ENCODE measurements at regions not wholly inside any gene's neighbourhood (a gene's known extent, or its start where the extent isn't known, plus 50 kb on each side); places are given as distances from the start of the nearest gene placed in this dataset.
A peak's percentile ranks its signal among the peaks of the same experiment; 100 is the strongest.
"Not testable (repeated sequence)": the region's sequence is repeated elsewhere in the genome, so short reads cannot be mapped to it uniquely, and the experiment has no call there.

DNA sequence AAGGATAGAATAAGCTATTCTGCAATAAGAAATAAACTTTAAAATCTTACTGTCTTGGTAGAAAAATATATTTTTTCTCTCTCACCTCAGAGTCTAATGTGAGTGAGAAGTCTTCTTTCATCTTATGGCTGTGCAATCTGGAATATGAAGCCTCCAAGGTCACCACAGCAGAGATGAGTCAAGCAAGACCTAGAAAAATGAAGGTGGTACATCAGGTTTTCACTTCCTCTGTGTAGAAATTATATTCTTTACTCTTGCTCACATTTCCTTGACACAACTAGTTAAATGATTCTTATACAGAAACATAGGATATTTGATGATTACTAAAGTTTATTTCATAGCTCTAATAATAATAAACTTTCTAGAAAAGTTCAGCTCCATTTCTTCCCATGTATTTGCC is 211.4 kb downstream of the CXXC4 start:
- Histone ChIP-seq H3K4me3 (no peak overlapping the region), H3K4me1 (replicated peaks in 1 of 2) (no peaks in the 10 kb centered on the region), H3K27ac (no peak overlapping the region)
- ATAC-seq (replicated peaks in 6 of 8) = no peak
- in situ Hi-C loops (cut with MboI; ENCODE audit: low pct_unique_long_range_greater_than_20kb in 2 of 9, low sequenced_read_pairs in 9 of 9, unreplicated experiment in 9 of 9) = no loop called here

DNA sequence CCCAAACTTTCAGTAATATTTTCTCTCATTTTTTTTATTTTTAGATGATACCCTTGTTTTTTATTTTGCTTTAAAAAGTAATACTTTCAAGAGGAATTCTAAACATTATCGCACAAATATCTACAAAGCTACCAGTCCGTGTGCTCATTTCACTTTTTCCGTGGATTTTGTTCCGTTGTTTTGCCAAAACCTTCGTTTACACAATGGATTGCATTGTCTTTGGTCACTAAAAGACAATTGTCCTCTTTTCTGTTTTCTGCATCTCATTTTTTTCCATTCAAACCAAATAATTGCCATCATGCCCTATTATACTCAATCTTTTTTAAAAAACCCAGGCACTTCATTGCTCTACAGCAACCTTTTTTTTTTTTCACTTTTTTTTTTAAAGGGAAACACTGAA is 214.9 kb downstream of the CXXC4 start:
- Histone ChIP-seq H3K4me1 (replicated peaks in 1 of 2) (no peaks in the 10 kb centered on the region), H3K4me3 (no peak overlapping the region), H3K27ac (no peak overlapping the region)
- 1 to 96% (median 74%) methylated on average over 4 to 5 of the region's 5 CpGs for WGBS, 10 experiments
- no peak for ATAC-seq (replicated peaks in 6 of 8)
- in situ Hi-C loops (cut with MboI; ENCODE audit: low pct_unique_long_range_greater_than_20kb in 2 of 9, low sequenced_read_pairs in 9 of 9, unreplicated experiment in 9 of 9) = no loop called here

DNA sequence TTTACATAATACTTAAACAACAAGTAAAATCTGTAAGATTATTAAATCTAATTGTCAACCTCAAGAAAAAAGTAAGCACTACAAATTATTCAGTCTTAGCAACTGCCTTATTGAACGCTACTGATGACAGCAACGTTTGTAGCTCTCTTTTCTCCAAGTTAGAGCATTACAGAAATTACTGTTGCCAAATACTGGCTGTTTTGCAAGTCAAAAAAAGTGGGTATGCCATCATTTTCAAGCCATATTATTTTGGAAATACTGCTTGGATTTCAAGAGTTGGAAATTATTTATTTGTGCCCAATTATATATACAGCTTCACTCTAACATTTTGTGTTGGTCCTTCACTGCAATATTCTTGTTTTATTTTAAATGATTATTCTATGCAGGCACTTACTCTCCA is 221.7 kb downstream of the CXXC4 start:
- Histone ChIP-seq H3K27ac (no peak overlapping the region), H3K4me1 (replicated peaks in 1 of 2) (no peaks in the 10 kb centered on the region), H3K4me3 (no peak overlapping the region)
- WGBS, 10 experiments = 0 to 100% (median 42%) methylated on average over 2 of the region's 2 CpGs; no CpG with 5 or more reads in 2 of the 10 experiments
- in situ Hi-C loops (cut with MboI; ENCODE audit: low pct_unique_long_range_greater_than_20kb in 2 of 9, low sequenced_read_pairs in 9 of 9, unreplicated experiment in 9 of 9) = no loop called here
- ATAC-seq (replicated peaks in 6 of 8) = no peak

DNA sequence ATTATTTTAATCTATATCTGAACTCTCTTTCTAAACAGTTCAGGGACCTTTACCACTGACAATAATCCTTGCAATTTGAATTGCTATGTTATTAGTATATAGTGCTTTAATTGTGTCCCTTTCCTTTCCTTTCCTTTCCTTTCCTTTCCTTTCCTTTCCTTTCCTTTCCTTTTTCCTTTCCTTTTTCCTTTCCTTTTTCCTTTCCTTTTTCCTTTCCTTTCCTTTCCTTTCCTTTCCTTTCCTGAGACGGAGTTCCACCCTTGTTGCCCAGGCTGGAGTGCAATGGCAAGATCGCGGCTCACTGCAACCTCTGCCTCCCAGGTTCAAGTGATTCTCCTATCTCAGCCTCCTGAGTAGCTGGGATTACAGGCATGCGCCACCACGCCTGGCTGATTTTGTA is 225.1 kb downstream of the CXXC4 start:
- in situ Hi-C loops (cut with MboI; ENCODE audit: low pct_unique_long_range_greater_than_20kb in 2 of 9, low sequenced_read_pairs in 9 of 9, unreplicated experiment in 9 of 9); H3K27ac ChIP-seq; H3K4me3 ChIP-seq; H3K4me1 ChIP-seq (replicated peaks in 1 of 2); ATAC-seq (replicated peaks in 6 of 8): not testable (repeated sequence)
- WGBS, 10 experiments = 0 to 100% (median 88%) methylated on average over 1 to 5 of the region's 5 CpGs; no CpG with 5 or more reads in 6 of the 10 experiments

DNA sequence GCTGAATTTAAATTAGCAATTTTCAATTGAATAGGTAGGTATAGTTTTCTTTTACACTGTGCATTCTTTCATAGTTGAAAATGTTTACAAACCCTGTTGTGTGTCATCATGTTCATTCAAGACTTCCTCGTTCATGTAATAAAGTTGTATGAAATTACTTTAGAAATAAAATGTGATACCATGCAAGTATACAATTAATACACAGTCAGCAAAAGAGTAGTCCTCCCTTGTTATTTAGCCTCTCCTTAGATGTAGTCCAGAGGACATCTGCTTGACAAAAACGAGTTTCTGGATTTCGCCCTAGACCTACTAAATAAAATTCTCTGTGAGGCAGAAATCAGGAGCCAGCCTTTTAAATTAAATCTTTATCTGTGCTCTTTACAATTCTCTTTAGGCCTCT is 231.6 kb downstream of the CXXC4 start:
- Histone ChIP-seq H3K27ac (no peak overlapping the region), H3K4me3 (no peak overlapping the region), H3K4me1 (replicated peaks in 1 of 2) (no peaks in the 10 kb centered on the region)
- in situ Hi-C loops (cut with MboI; ENCODE audit: low pct_unique_long_range_greater_than_20kb in 2 of 9, low sequenced_read_pairs in 9 of 9, unreplicated experiment in 9 of 9) = no loop called here
- no peak for ATAC-seq (replicated peaks in 6 of 8)
- 0 to 100% (median 70%) methylated on average over 1 to 3 of the region's 3 CpGs; no CpG with 5 or more reads in 1 of the 10 experiments for WGBS, 10 experiments

DNA sequence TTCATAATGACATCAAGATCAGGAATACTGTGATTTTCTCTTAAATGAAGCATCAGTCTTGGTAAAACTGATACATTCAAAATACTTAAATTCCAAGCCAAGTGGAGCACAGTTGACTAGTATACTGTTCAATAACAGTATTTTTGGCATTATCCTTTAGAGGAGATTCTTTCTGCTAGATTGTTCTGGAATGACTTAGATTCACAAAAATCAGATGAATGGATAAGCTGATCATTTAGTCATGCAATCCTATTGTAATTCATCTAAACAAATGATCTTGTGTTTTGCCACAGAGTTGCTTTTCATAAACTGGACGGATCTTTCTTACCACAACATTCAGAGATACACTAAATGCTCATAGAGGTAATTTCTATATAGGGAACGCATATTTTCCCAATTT is 232.0 kb downstream of the CXXC4 start:
- in situ Hi-C loops (cut with MboI; ENCODE audit: low pct_unique_long_range_greater_than_20kb in 2 of 9, low sequenced_read_pairs in 9 of 9, unreplicated experiment in 9 of 9) = no loop called here
- no peak overlapping the region for H3K27ac ChIP-seq
- H3K4me1 ChIP-seq (replicated peaks in 1 of 2) = no peaks in the 10 kb centered on the region
- ATAC-seq (replicated peaks in 6 of 8) = no peak
- 0 to 100% (median 64%) methylated on average over 2 of the region's 2 CpGs for WGBS, 10 experiments
- no peak overlapping the region for H3K4me3 ChIP-seq

DNA sequence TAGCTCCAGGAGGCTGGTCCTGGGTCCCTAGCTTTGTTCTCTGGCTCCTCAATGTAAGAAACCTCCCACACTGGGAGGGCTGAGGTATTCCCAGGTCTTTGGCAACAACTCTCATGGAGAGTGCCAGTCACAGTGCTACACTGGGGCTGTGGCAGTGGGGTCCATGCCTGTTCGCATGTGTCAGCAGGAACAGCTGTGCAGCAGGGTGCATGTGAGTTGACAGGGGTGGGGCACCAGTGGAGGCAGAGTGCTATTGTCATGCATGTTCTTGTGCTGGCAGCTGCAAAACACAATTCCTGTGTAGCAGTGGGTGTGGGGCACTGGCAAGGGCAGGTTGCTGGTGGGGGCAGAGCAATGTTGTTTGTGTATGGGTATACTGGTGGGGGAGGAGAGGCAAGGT is 246.0 kb downstream of the CXXC4 start:
- in situ Hi-C loops (cut with MboI; ENCODE audit: low pct_unique_long_range_greater_than_20kb in 2 of 9, low sequenced_read_pairs in 9 of 9, unreplicated experiment in 9 of 9) = no loop called here
- Histone ChIP-seq H3K4me1 (replicated peaks in 1 of 2) (no peaks in the 10 kb centered on the region), H3K4me3 (no peak overlapping the region), H3K27ac (no peak overlapping the region)
- WGBS, 10 experiments = 0 to 80% (median 80%) methylated on average over 1 of the region's 1 CpG; no CpG with 5 or more reads in 7 of the 10 experiments
- ATAC-seq (replicated peaks in 6 of 8) = no peak

DNA sequence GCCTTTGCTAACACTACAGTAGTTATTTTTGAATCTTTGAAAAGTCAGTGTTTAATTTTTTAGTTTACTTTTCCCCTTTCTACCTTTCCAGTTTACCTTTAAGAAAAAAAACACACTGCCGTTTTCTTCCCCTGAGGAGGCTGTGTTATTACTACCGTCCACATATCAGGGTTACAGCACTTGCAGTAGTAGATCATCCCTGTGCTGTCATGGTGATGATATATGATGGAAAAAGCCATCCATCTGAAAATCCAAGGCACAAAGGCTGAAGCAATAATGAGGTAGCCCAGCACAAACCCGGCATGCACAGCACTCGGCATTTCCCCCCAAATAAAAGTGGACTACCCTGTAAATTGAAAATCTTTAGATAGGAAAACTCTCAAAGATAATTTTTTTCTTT is 258.7 kb downstream of the CXXC4 start:
- in situ Hi-C loops (cut with MboI; ENCODE audit: low pct_unique_long_range_greater_than_20kb in 2 of 9, low sequenced_read_pairs in 9 of 9, unreplicated experiment in 9 of 9) = no loop called here
- ATAC-seq (replicated peaks in 6 of 8) = peak in 5 of 8 experiments; percentile 90 to 99 (median 96)
- 0 to 85% (median 5%) methylated on average over 2 to 4 of the region's 4 CpGs; no CpG with 5 or more reads in 1 of the 10 experiments for WGBS, 10 experiments
- Histone ChIP-seq H3K4me3 (no peak overlapping the region), H3K27ac (peak overlapping the region in 1 of 2 donors; percentile 21), H3K4me1 (replicated peaks in 1 of 2) (peaks cover 0 to 22% of the 10 kb centered on the region in 2 donors)

DNA sequence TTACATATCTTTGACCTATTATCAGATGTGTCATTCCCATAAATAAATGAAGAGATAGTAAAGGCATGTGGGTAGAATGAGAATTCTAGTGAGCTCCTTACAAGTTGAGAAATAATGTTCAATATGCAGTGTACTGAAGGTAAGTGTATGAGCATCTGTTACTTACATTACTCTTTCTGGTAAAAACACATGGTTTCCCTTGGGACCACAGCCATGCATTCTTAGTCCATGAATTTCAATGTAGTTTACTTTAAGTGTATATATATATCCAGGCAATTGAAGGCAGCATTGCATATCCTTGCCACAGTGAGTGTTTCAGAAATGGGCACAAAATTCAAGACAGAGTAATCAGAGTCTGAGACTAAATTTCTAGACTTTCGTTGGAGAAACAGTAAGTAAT is 277.2 kb downstream of the CXXC4 start:
- no peak for ATAC-seq (replicated peaks in 6 of 8)
- H3K4me1 ChIP-seq (replicated peaks in 1 of 2) = no peaks in the 10 kb centered on the region
- 0 to 77% (median 25%) methylated on average over 1 of the region's 1 CpG; no CpG with 5 or more reads in 2 of the 10 experiments for WGBS, 10 experiments
- H3K4me3 ChIP-seq = no peak overlapping the region
- H3K27ac ChIP-seq = no peak overlapping the region
- in situ Hi-C loops (cut with MboI; ENCODE audit: low pct_unique_long_range_greater_than_20kb in 2 of 9, low sequenced_read_pairs in 9 of 9, unreplicated experiment in 9 of 9) = no loop called here

DNA sequence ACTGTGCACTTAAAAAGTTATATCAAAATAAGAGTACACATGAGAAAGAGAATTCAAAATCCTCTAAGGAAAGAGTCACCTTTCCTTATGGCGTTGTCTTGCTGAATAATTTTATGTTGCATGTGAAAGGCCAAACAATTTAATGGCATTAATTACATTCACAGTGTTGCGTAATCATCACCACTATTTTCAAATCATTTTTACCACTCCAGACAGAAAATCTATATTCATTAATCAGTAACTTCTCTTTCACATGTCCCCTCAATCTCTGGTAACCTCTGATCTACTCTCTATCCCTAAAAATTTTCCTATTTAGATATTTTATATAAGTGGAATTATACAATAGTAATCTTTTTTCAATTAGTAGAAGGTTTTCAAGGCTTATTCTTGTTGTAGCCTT is 283.0 kb downstream of the CXXC4 start:
- Histone ChIP-seq H3K4me1 (replicated peaks in 1 of 2) (peaks cover 0 to 2% of the 10 kb centered on the region in 2 donors), H3K27ac (no peak overlapping the region), H3K4me3 (no peak overlapping the region)
- WGBS, 10 experiments = 6 to 100% (median 82%) methylated on average over 1 to 2 of the region's 2 CpGs
- ATAC-seq (replicated peaks in 6 of 8) = no peak
- in situ Hi-C loops (cut with MboI; ENCODE audit: low pct_unique_long_range_greater_than_20kb in 2 of 9, low sequenced_read_pairs in 9 of 9, unreplicated experiment in 9 of 9) = no loop called here

DNA sequence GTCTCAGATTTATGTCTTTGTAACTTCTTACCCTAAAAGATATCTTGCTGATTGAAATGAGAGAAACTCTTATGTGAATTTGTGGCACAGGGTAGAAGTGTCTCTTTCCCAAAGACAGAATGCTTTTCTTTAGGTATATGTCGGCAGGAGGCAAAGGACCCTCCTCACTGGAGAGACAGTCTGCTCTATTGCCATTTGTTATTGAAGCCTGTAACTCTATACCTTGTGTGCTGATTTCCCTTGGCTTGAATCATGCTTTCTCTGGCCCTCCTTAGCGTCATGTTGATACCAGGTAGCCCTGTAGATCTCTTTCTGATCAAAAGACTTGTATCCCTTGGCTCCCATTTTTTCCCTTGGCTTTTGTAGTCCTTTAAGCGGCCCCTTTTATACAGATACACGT is 284.3 kb downstream of the CXXC4 start:
- in situ Hi-C loops (cut with MboI; ENCODE audit: low pct_unique_long_range_greater_than_20kb in 2 of 9, low sequenced_read_pairs in 9 of 9, unreplicated experiment in 9 of 9) = no loop called here
- Histone ChIP-seq H3K27ac (no peak overlapping the region), H3K4me3 (no peak overlapping the region), H3K4me1 (replicated peaks in 1 of 2) (peaks cover 0 to 2% of the 10 kb centered on the region in 2 donors)
- peak in 1 of 8 experiments; percentile 22 for ATAC-seq (replicated peaks in 6 of 8)
- 0 to 100% (median 75%) methylated on average over 1 to 4 of the region's 4 CpGs; no CpG with 5 or more reads in 2 of the 10 experiments for WGBS, 10 experiments

DNA sequence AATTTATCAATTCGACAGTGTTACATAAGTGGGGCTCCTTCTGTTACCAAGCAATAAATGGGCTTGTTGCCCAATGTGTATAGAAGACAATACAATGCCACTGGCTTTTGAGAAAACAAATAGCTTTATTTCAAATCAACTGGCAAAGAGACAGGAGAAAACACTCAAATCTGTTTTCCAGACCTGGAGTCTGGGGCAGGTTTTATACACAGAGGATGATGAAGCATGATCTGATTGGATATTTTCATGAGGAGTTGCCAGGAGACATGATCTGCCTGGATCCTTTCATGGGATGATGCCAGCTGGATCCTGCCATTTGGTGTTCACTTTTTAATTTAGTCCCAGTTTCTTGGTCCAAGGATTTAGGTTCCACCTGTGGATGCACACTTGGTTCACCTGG is 287.9 kb downstream of the CXXC4 start:
- H3K27ac ChIP-seq = no peak overlapping the region
- peak in 1 of 8 experiments; percentile 97 for ATAC-seq (replicated peaks in 6 of 8)
- 0 to 83% (median 43%) methylated on average over 1 of the region's 1 CpG; no CpG with 5 or more reads in 1 of the 10 experiments for WGBS, 10 experiments
- H3K4me1 ChIP-seq (replicated peaks in 1 of 2) = peaks cover 0 to 2% of the 10 kb centered on the region in 2 donors
- no peak overlapping the region for H3K4me3 ChIP-seq
- in situ Hi-C loops (cut with MboI; ENCODE audit: low pct_unique_long_range_greater_than_20kb in 2 of 9, low sequenced_read_pairs in 9 of 9, unreplicated experiment in 9 of 9) = no loop called here

DNA sequence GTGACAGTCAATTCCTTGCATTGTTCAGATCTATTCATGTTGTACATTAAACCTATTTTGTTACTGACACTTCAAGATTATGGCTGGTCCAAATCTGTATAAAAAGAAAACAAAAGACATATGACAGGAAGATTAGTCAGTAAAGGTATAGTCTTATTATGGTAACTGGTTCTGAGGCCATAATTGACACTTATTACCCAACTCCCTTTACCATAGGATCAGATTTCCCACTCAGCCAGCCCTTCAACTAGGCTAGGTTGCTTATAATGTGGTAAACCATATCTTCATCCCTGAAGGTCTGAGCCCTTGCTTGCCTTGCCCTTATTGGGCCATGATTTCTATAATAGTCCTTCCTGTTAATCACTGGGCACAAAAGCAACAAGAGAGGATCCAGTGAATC is 289.6 kb downstream of the CXXC4 start:
- Histone ChIP-seq H3K27ac (no peak overlapping the region), H3K4me1 (replicated peaks in 1 of 2) (peaks cover 0 to 2% of the 10 kb centered on the region in 2 donors), H3K4me3 (no peak overlapping the region)
- ATAC-seq (replicated peaks in 6 of 8) = no peak
- in situ Hi-C loops (cut with MboI; ENCODE audit: low pct_unique_long_range_greater_than_20kb in 2 of 9, low sequenced_read_pairs in 9 of 9, unreplicated experiment in 9 of 9) = no loop called here

DNA sequence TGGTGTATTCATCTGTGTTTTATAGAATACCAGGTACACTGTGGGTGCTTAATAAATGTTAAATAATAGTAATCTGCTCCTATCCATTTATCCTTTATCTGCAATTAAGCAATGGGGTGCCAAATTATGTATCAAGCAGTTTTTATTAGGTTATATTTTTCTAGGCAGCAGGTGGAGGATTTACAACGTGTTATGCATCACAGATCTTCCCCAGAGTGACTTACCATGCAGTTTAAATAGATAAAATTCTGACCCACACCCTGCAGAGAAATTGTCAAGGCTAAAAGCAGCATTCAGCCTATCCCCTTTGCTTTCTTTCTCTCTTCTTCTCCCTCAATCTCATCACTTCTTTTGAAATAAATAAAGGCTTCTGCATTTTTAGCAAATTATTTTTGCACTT is 306.4 kb downstream of the CXXC4 start:
- no peaks in the 10 kb centered on the region for H3K4me1 ChIP-seq (replicated peaks in 1 of 2)
- ATAC-seq (replicated peaks in 6 of 8) = peak in 1 of 8 experiments; percentile 71
- no peak overlapping the region for H3K27ac ChIP-seq
- WGBS, 10 experiments = 0 to 67% (median 24%) methylated on average over 1 of the region's 1 CpG; no CpG with 5 or more reads in 2 of the 10 experiments
- H3K4me3 ChIP-seq = no peak overlapping the region
- in situ Hi-C loops (cut with MboI; ENCODE audit: low pct_unique_long_range_greater_than_20kb in 2 of 9, low sequenced_read_pairs in 9 of 9, unreplicated experiment in 9 of 9) = no loop called here

All from motor neuron (in vitro differentiated cells).